Mammary epithelial cell (primary cell): ENCODE measurements at regions not wholly inside any gene's neighbourhood (a gene's known extent, or its start where the extent isn't known, plus 50 kb on each side); places are given as distances from the start of the nearest gene placed in this dataset.

ENCODE experiments used
- CTCF ChIP-seq, 2 donors: IDR thresholded peaks in 1 of 2; conservative IDR thresholded peaks in 1 of 2; 2 replicates each; pipeline ENCODE4 v1.5.1; 2011 to 2012; ENCODE audit warnings: inconsistent platforms in 2 of 2, low read length in 2 of 2, mild to moderate bottlenecking in 2 of 2, control low read depth in 1 of 2, low read depth in 1 of 2; ENCODE audit not compliant: insufficient read depth in 1 of 2; ENCODE audit errors: extremely low read depth in 1 of 2
- EZH2 ChIP-seq: IDR thresholded peaks from 2 replicates; pipeline ENCODE4 v1.6.1; 2012; ENCODE audit warnings: low read length, inconsistent platforms, borderline replicate concordance

- TF ChIP-seq CTCF (conservative IDR thresholded peaks at IDR 0.05 in 1 of 2, IDR thresholded peaks at IDR 0.05 in 1 of 2; ENCODE audit: extremely low read depth in 1 of 2, insufficient read depth in 1 of 2, low read depth in 1 of 2, low read length in 2 of 2) (no peak), EZH2 (no peak)
Observed at GRCh38 chr3:29171043-29171990, 109.6 kb upstream of the RBMS3 start.
